ENCODE measurements at regions not wholly inside any gene's neighbourhood (a gene's known extent, or its start where the extent isn't known, plus 50 kb on each side); places are given as distances from the start of the nearest gene placed in this dataset.

- Histone ChIP-seq H3K27me3 (ENCODE audit: control insufficient read depth, low read length) (peaks cover 10% of the 10 kb centered on the region), H3K9me3 (ENCODE audit: control insufficient read depth, insufficient read depth, low read length) (no peaks in the 10 kb centered on the region), H3K36me3 (ENCODE audit: control insufficient read depth, low read length) (no peaks in the 10 kb centered on the region), H3K9me2 (replicated peaks; ENCODE audit: control insufficient read depth, low read length) (no peaks in the 10 kb centered on the region), H3K4me3 (ENCODE audit: low read length) (no peak overlapping the region), H4K20me1 (ENCODE audit: control insufficient read depth, insufficient read depth, low read depth, low read length) (no peaks in the 10 kb centered on the region), H3K79me2 (ENCODE audit: control insufficient read depth, low read length) (no peaks in the 10 kb centered on the region), H3K4me1 (ENCODE audit: control insufficient read depth, low read length) (no peaks in the 10 kb centered on the region), H3F3A (ENCODE audit: control insufficient read depth, insufficient read depth) (no peaks in the 10 kb centered on the region), H3K4me2 (ENCODE audit: low read length) (no peak overlapping the region), H3K27ac (ENCODE audit: low read depth, low read length) (no peak overlapping the region)
- TF ChIP-seq CTCF (IDR thresholded peaks at IDR 0.05; ENCODE audit: low read depth, low read length, poor library complexity, severe bottlenecking) (no peak), EZH2phosphoT487 (IDR thresholded peaks at IDR 0.05; ENCODE audit: borderline replicate concordance, low read length) (no peak)
Measured at GRCh38 chr6:169883316-169883715, 131.9 kb downstream of the ERMARD start.

- Histone ChIP-seq H4K20me1 (ENCODE audit: control insufficient read depth, insufficient read depth, low read depth, low read length) (no peaks in the 10 kb centered on the region), H3K9me3 (ENCODE audit: control insufficient read depth, insufficient read depth, low read length) (no peaks in the 10 kb centered on the region), H3K79me2 (ENCODE audit: control insufficient read depth, low read length) (no peaks in the 10 kb centered on the region)
Measured at GRCh38 chr6:169881976-169882375, 130.6 kb downstream of the ERMARD start.

GRCh38 chr6:169881398-169881797, 130.0 kb downstream of the ERMARD start:
- Histone ChIP-seq H3K36me3 (ENCODE audit: control insufficient read depth, low read length) (no peaks in the 10 kb centered on the region), H3F3A (ENCODE audit: control insufficient read depth, insufficient read depth) (no peaks in the 10 kb centered on the region), H3K4me2 (ENCODE audit: low read length) (no peak overlapping the region), H3K27me3 (ENCODE audit: control insufficient read depth, low read length) (peaks cover 11% of the 10 kb centered on the region), H3K4me1 (ENCODE audit: control insufficient read depth, low read length) (no peaks in the 10 kb centered on the region), H4K20me1 (ENCODE audit: control insufficient read depth, insufficient read depth, low read depth, low read length) (no peaks in the 10 kb centered on the region), H3K9me3 (ENCODE audit: control insufficient read depth, insufficient read depth, low read length) (no peaks in the 10 kb centered on the region), H3K27ac (ENCODE audit: low read depth, low read length) (no peak overlapping the region), H3K4me3 (ENCODE audit: low read length) (no peak overlapping the region), H3K9me2 (replicated peaks; ENCODE audit: control insufficient read depth, low read length) (no peaks in the 10 kb centered on the region), H3K79me2 (ENCODE audit: control insufficient read depth, low read length) (no peaks in the 10 kb centered on the region)
- no peak for TF ChIP-seq EZH2phosphoT487 (IDR thresholded peaks at IDR 0.05; ENCODE audit: borderline replicate concordance, low read length)
- TF ChIP-seq CTCF (IDR thresholded peaks at IDR 0.05; ENCODE audit: low read depth, low read length, poor library complexity, severe bottlenecking), result no peak

More at GRCh38 chr6:169881976-169882375, 130.6 kb downstream of the ERMARD start:
- Histone ChIP-seq H3K4me3 (ENCODE audit: low read length) (no peak overlapping the region), H3K4me2 (ENCODE audit: low read length) (no peak overlapping the region), H3K36me3 (ENCODE audit: control insufficient read depth, low read length) (no peaks in the 10 kb centered on the region), H3F3A (ENCODE audit: control insufficient read depth, insufficient read depth) (no peaks in the 10 kb centered on the region), H3K9me2 (replicated peaks; ENCODE audit: control insufficient read depth, low read length) (no peaks in the 10 kb centered on the region), H3K4me1 (ENCODE audit: control insufficient read depth, low read length) (no peaks in the 10 kb centered on the region), H3K27ac (ENCODE audit: low read depth, low read length) (no peak overlapping the region), H3K27me3 (ENCODE audit: control insufficient read depth, low read length) (peaks cover 10% of the 10 kb centered on the region)
- no peak for TF ChIP-seq CTCF (IDR thresholded peaks at IDR 0.05; ENCODE audit: low read depth, low read length, poor library complexity, severe bottlenecking)
- TF ChIP-seq EZH2phosphoT487 (IDR thresholded peaks at IDR 0.05; ENCODE audit: borderline replicate concordance, low read length), result no peak

- Histone ChIP-seq H3K36me3 (ENCODE audit: control insufficient read depth, low read length) (no peaks in the 10 kb centered on the region), H3K9me2 (replicated peaks; ENCODE audit: control insufficient read depth, low read length) (no peaks in the 10 kb centered on the region), H3K4me1 (ENCODE audit: control insufficient read depth, low read length) (no peaks in the 10 kb centered on the region), H4K20me1 (ENCODE audit: control insufficient read depth, insufficient read depth, low read depth, low read length) (no peaks in the 10 kb centered on the region), H3K27me3 (ENCODE audit: control insufficient read depth, low read length) (peaks cover 15% of the 10 kb centered on the region), H3K4me3 (ENCODE audit: low read length) (no peak overlapping the region), H3K4me2 (ENCODE audit: low read length) (no peak overlapping the region), H3K79me2 (ENCODE audit: control insufficient read depth, low read length) (no peaks in the 10 kb centered on the region), H3K27ac (ENCODE audit: low read depth, low read length) (no peak overlapping the region), H3F3A (ENCODE audit: control insufficient read depth, insufficient read depth) (no peaks in the 10 kb centered on the region), H3K9me3 (ENCODE audit: control insufficient read depth, insufficient read depth, low read length) (no peaks in the 10 kb centered on the region)
- TF ChIP-seq CTCF (IDR thresholded peaks at IDR 0.05; ENCODE audit: low read depth, low read length, poor library complexity, severe bottlenecking), result no peak
- no peak for TF ChIP-seq EZH2phosphoT487 (IDR thresholded peaks at IDR 0.05; ENCODE audit: borderline replicate concordance, low read length)
Measured at GRCh38 chr6:169880516-169880915, 129.1 kb downstream of the ERMARD start.
